ENCODE measurements at regions not wholly inside any gene's neighbourhood (a gene's known extent, or its start where the extent isn't known, plus 50 kb on each side); places are given as distances from the start of the nearest gene placed in this dataset.

GRCh38 chr6:4356899-4357659 lies 221.7 kb upstream of the ECI2 start:
- H3K4me3 Mint-ChIP-seq (ENCODE audit: unreplicated experiment), result no peak overlapping the region
- no peak for DNase-seq (ENCODE audit: extremely low spot score, unreplicated experiment)
- H3K4me1 Mint-ChIP-seq (ENCODE audit: unreplicated experiment), result peaks cover 33% of the 10 kb centered on the region
- no peaks in the 10 kb centered on the region for H3K36me3 Mint-ChIP-seq (ENCODE audit: unreplicated experiment)
- TF ChIP-seq CTCF (IDR thresholded peaks at IDR 0.05), result no peak
- no peaks in the 10 kb centered on the region for H3K9me3 Mint-ChIP-seq (ENCODE audit: unreplicated experiment)
- no peaks in the 10 kb centered on the region for H3K27me3 Mint-ChIP-seq (ENCODE audit: unreplicated experiment)
- H3K27ac Mint-ChIP-seq (ENCODE audit: unreplicated experiment), result peak overlapping the region; percentile 65

- Mint-ChIP-seq H3K27me3 (ENCODE audit: unreplicated experiment) (no peaks in the 10 kb centered on the region), H3K36me3 (ENCODE audit: unreplicated experiment) (no peaks in the 10 kb centered on the region), H3K4me1 (ENCODE audit: unreplicated experiment) (peaks cover 48% of the 10 kb centered on the region), H3K27ac (ENCODE audit: unreplicated experiment) (peak overlapping the region; percentile 33), H3K4me3 (ENCODE audit: unreplicated experiment) (no peak overlapping the region), H3K9me3 (ENCODE audit: unreplicated experiment) (no peaks in the 10 kb centered on the region)
- TF ChIP-seq CTCF (IDR thresholded peaks at IDR 0.05), result no peak
- DNase-seq (ENCODE audit: extremely low spot score, unreplicated experiment), result no peak
Observed at GRCh38 chr6:4355241-4355640, 219.9 kb upstream of the ECI2 start.

GRCh38 chr6:4354181-4354580 lies 218.8 kb upstream of the ECI2 start:
- Mint-ChIP-seq H3K27me3 (ENCODE audit: unreplicated experiment) (no peaks in the 10 kb centered on the region), H3K4me1 (ENCODE audit: unreplicated experiment) (peaks cover 44% of the 10 kb centered on the region), H3K9me3 (ENCODE audit: unreplicated experiment) (no peaks in the 10 kb centered on the region), H3K4me3 (ENCODE audit: unreplicated experiment) (no peak overlapping the region), H3K36me3 (ENCODE audit: unreplicated experiment) (no peaks in the 10 kb centered on the region), H3K27ac (ENCODE audit: unreplicated experiment) (no peak overlapping the region)
- no peak for TF ChIP-seq CTCF (IDR thresholded peaks at IDR 0.05)
- no peak for DNase-seq (ENCODE audit: extremely low spot score, unreplicated experiment)

- H3K27me3 Mint-ChIP-seq (ENCODE audit: unreplicated experiment), result no peaks in the 10 kb centered on the region
- peak overlapping the region; percentile 97 for H3K27ac Mint-ChIP-seq (ENCODE audit: unreplicated experiment)
- no peak for TF ChIP-seq CTCF (IDR thresholded peaks at IDR 0.05)
- no peaks in the 10 kb centered on the region for H3K9me3 Mint-ChIP-seq (ENCODE audit: unreplicated experiment)
- H3K4me3 Mint-ChIP-seq (ENCODE audit: unreplicated experiment), result no peak overlapping the region
- H3K4me1 Mint-ChIP-seq (ENCODE audit: unreplicated experiment), result peaks cover 34% of the 10 kb centered on the region
- no peaks in the 10 kb centered on the region for H3K36me3 Mint-ChIP-seq (ENCODE audit: unreplicated experiment)
- peak; percentile 36 for DNase-seq (ENCODE audit: extremely low spot score, unreplicated experiment)
Observed at GRCh38 chr6:4352731-4353130, 217.4 kb upstream of the ECI2 start.

- Mint-ChIP-seq H3K27me3 (ENCODE audit: unreplicated experiment) (no peaks in the 10 kb centered on the region), H3K27ac (ENCODE audit: unreplicated experiment) (peak overlapping the region; percentile 97)
- no peak for TF ChIP-seq CTCF (IDR thresholded peaks at IDR 0.05)
Observed at GRCh38 chr6:4352322-4352669, 216.9 kb upstream of the ECI2 start.

More at GRCh38 chr6:4352322-4352669, 216.9 kb upstream of the ECI2 start:
- Mint-ChIP-seq H3K9me3 (ENCODE audit: unreplicated experiment) (no peaks in the 10 kb centered on the region), H3K4me3 (ENCODE audit: unreplicated experiment) (peak overlapping the region; percentile 61), H3K36me3 (ENCODE audit: unreplicated experiment) (no peaks in the 10 kb centered on the region), H3K4me1 (ENCODE audit: unreplicated experiment) (peaks cover 37% of the 10 kb centered on the region)
- DNase-seq (ENCODE audit: extremely low spot score, unreplicated experiment), result peak; percentile 51
